ENCODE measurements at regions not wholly inside any gene's neighbourhood (a gene's known extent, or its start where the extent isn't known, plus 50 kb on each side); places are given as distances from the start of the nearest gene placed in this dataset.

DNA sequence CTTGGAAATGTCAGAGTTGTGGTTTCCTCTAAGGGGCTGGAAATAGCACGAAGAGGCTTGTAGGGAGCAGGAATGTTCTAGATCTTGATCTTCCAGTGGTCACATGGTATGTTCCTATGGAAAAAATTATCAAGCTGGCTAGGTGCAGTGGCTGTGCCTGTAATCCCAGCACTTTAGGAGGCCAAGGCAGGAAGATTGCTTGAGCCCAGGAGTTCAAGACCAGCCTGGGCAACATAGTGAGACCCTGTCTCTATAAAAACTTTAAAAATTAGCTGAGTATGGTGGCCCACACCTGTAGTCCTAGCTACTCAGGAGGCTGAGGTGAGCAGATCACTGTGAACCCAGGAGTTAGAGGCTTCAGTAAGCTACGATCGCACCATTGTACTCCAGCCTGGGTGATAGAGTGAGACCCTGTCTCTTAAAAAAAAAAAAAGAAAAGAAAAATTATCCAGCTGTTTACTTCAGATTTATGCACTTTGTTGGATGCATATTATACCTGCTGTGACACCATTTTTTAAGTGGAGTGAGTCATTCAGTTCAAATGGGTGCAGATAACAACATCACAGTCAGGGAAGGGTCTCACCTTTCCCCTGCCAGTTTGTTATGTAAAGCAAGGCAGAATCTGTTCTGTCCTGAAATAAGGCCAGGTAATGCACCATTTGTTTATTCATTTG lies 65.7 kb upstream of the LYRM9 start:
- Histone ChIP-seq H2AFZ (ENCODE audit: low read depth, low read length) (no peak overlapping the region), H3F3A (ENCODE audit: insufficient read depth, low read length, poor library complexity, severe bottlenecking) (no peaks in the 10 kb centered on the region), H4K20me1 (ENCODE audit: insufficient read depth) (no peaks in the 10 kb centered on the region), H3K4me2 (ENCODE audit: low read length) (no peak overlapping the region), H3K36me3 (ENCODE audit: insufficient read depth, low read length) (no peaks in the 10 kb centered on the region), H3K4me3 (ENCODE audit: low read length) (no peak overlapping the region), H3K9me3 (ENCODE audit: low read length) (no peaks in the 10 kb centered on the region), H3K9ac (ENCODE audit: low read length) (no peak overlapping the region), H3K27ac (ENCODE audit: low read length) (no peak overlapping the region), H3K27me3 (ENCODE audit: insufficient read depth, low read depth, low read length) (no peaks in the 10 kb centered on the region), H3K9me2 (ENCODE audit: insufficient read depth, low read length) (no peaks in the 10 kb centered on the region), H3K79me2 (replicated peaks; ENCODE audit: insufficient read depth, low read length) (no peaks in the 10 kb centered on the region)
- no peak for TF ChIP-seq EP300 (conservative IDR thresholded peaks at IDR 0.05; ENCODE audit: poor library complexity, severe bottlenecking)
- no peak for TF ChIP-seq CTCF (IDR thresholded peaks at IDR 0.05; ENCODE audit: poor library complexity, severe bottlenecking)
- TF ChIP-seq, protein P1, sequence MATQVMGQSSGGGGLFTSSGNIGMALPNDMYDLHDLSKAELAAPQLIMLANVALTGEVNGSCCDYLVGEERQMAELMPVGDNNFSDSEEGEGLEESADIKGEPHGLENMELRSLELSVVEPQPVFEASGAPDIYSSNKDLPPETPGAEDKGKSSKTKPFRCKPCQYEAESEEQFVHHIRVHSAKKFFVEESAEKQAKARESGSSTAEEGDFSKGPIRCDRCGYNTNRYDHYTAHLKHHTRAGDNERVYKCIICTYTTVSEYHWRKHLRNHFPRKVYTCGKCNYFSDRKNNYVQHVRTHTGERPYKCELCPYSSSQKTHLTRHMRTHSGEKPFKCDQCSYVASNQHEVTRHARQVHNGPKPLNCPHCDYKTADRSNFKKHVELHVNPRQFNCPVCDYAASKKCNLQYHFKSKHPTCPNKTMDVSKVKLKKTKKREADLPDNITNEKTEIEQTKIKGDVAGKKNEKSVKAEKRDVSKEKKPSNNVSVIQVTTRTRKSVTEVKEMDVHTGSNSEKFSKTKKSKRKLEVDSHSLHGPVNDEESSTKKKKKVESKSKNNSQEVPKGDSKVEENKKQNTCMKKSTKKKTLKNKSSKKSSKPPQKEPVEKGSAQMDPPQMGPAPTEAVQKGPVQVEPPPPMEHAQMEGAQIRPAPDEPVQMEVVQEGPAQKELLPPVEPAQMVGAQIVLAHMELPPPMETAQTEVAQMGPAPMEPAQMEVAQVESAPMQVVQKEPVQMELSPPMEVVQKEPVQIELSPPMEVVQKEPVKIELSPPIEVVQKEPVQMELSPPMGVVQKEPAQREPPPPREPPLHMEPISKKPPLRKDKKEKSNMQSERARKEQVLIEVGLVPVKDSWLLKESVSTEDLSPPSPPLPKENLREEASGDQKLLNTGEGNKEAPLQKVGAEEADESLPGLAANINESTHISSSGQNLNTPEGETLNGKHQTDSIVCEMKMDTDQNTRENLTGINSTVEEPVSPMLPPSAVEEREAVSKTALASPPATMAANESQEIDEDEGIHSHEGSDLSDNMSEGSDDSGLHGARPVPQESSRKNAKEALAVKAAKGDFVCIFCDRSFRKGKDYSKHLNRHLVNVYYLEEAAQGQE (IDR thresholded peaks at IDR 0.05; ENCODE audit: borderline replicate concordance), result no peak
- no peak for TF ChIP-seq POLR2AphosphoS5 (IDR thresholded peaks at IDR 0.05)
- TF ChIP-seq SMC3 (conservative IDR thresholded peaks at IDR 0.05; ENCODE audit: poor library complexity), result no peak
- no peak for TF ChIP-seq RAD21 (conservative IDR thresholded peaks at IDR 0.05)
- no peak for TF ChIP-seq MXI1 (conservative IDR thresholded peaks at IDR 0.05; ENCODE audit: poor library complexity, severe bottlenecking)
- TF ChIP-seq TAF1 (IDR thresholded peaks at IDR 0.05; ENCODE audit: low read depth), result no peak
- TF ChIP-seq EZH2 (IDR thresholded peaks at IDR 0.05; ENCODE audit: borderline replicate concordance, insufficient read depth, low read length, poor library complexity, severe bottlenecking), result no peak

GRCh38 chr17:27959382-27959709 lies 66.2 kb upstream of the LYRM9 start:
- no peaks in the 10 kb centered on the region for H3K36me3 ChIP-seq (ENCODE audit: insufficient read depth, low read length)
- no peak overlapping the region for H3K9ac ChIP-seq (ENCODE audit: low read length)
- no peaks in the 10 kb centered on the region for H3F3A ChIP-seq (ENCODE audit: insufficient read depth, low read length, poor library complexity, severe bottlenecking)
- H3K27ac ChIP-seq (ENCODE audit: low read length), result no peak overlapping the region
- no peaks in the 10 kb centered on the region for H3K79me2 ChIP-seq (replicated peaks; ENCODE audit: insufficient read depth, low read length)
- no peaks in the 10 kb centered on the region for H3K9me2 ChIP-seq (ENCODE audit: insufficient read depth, low read length)
- no peak overlapping the region for H3K4me2 ChIP-seq (ENCODE audit: low read length)
- H4K20me1 ChIP-seq (ENCODE audit: insufficient read depth), result no peaks in the 10 kb centered on the region
- no peak overlapping the region for H3K4me3 ChIP-seq (ENCODE audit: low read length)
- no peaks in the 10 kb centered on the region for H3K9me3 ChIP-seq (ENCODE audit: low read length)
- H2AFZ ChIP-seq (ENCODE audit: low read depth, low read length), result no peak overlapping the region
- no peak for TF ChIP-seq RAD21 (conservative IDR thresholded peaks at IDR 0.05)
- TF ChIP-seq TAF1 (IDR thresholded peaks at IDR 0.05; ENCODE audit: low read depth), result no peak
- TF ChIP-seq, protein P1 (IDR thresholded peaks at IDR 0.05; ENCODE audit: borderline replicate concordance), result no peak
- no peak for TF ChIP-seq MXI1 (conservative IDR thresholded peaks at IDR 0.05; ENCODE audit: poor library complexity, severe bottlenecking)
- no peak for TF ChIP-seq SMC3 (conservative IDR thresholded peaks at IDR 0.05; ENCODE audit: poor library complexity)
- no peak for TF ChIP-seq POLR2AphosphoS5 (IDR thresholded peaks at IDR 0.05)
- no peak for TF ChIP-seq EZH2 (IDR thresholded peaks at IDR 0.05; ENCODE audit: borderline replicate concordance, insufficient read depth, low read length, poor library complexity, severe bottlenecking)
- no peak for TF ChIP-seq CTCF (IDR thresholded peaks at IDR 0.05; ENCODE audit: poor library complexity, severe bottlenecking)
- TF ChIP-seq EP300 (conservative IDR thresholded peaks at IDR 0.05; ENCODE audit: poor library complexity, severe bottlenecking), result no peak
- H3K27me3 ChIP-seq (ENCODE audit: insufficient read depth, low read depth, low read length), result no peaks in the 10 kb centered on the region

All from neural cell (in vitro differentiated cells).